Lower lobe of right lung (tissue), 2 donors: ENCODE measurements at regions not wholly inside any gene's neighbourhood (a gene's known extent, or its start where the extent isn't known, plus 50 kb on each side); places are given as distances from the start of the nearest gene placed in this dataset.
"Not testable (repeated sequence)": the region's sequence is repeated elsewhere in the genome, so short reads cannot be mapped to it uniquely, and the experiment has no call there.

ENCODE experiments used
- ATAC-seq, 2 donors: fragments of 200-7000 bp; cut with Tn5 transposase; one replicate each; pipeline ENCODE4 v1.9.1; 2020 to 2022; ENCODE audit warnings: mild to moderate bottlenecking in 2 of 2, moderate library complexity in 2 of 2
- DNase-seq: peaks from one replicate; pipeline ENCODE4 v3.0.0-alpha.2; 2020
- H3K27ac ChIP-seq: fragments of 200-600 bp; one replicate; pipeline ENCODE4 v1.8.0; 2022
- H3K27me3 ChIP-seq: fragments of 200-600 bp; one replicate; pipeline ENCODE4 v1.8.0; 2022; ENCODE audit warnings: low read depth
- H3K36me3 ChIP-seq: fragments of 200-600 bp; one replicate; pipeline ENCODE4 v1.8.0; 2022; ENCODE audit warnings: mild to moderate bottlenecking
- H3K4me1 ChIP-seq: fragments of 200-600 bp; one replicate; pipeline ENCODE4 v1.8.0; 2022
- H3K4me3 ChIP-seq: fragments of 200-600 bp; one replicate; pipeline ENCODE4 v1.8.0; 2022; ENCODE audit warnings: mild to moderate bottlenecking
- H3K9me3 ChIP-seq: fragments of 200-600 bp; one replicate; pipeline ENCODE4 v1.8.0; 2022
- intact Hi-C: fragments of 100-400 bp; cut with DNase I; formaldehyde crosslinking; loops from one replicate; pipeline ENCODE4 v1.11.0; 2022
- TF ChIP-seq, protein P1 (sequence below): fragments of 200-600 bp; IDR thresholded peaks from one replicate; pipeline ENCODE4 v1.8.0; 2022; ENCODE audit warnings: antibody characterized with exemption, mild to moderate bottlenecking
- donor health status: DM: no; HTN: yes; CAD: no; lungs with severe emphysema.

DNA sequence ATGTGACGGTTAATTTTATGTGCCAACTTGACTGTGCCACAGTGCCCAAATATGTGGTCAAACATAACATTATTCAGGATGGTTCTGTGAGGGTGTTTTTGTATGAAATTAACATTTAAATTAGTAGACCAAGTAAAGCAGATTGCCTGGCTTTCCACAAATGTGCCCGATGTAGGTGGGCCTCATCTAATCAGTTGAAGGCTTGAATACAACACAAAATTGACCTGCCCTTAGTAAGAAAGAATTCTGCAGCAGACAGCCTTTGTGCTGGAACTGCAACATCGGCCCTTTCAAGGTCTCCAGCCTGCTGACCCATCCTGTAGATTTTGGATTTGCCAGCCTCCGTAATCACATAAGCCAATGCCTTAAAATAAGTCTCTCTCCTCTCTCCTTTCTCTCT, 215.9 kb downstream of the MEX3B start:
- H3K4me3 ChIP-seq = no peak overlapping the region
- intact Hi-C loops = no loop called here
- no peaks in the 10 kb centered on the region for H3K36me3 ChIP-seq
- H3K4me1 ChIP-seq = no peaks in the 10 kb centered on the region
- no peaks in the 10 kb centered on the region for H3K27me3 ChIP-seq
- H3K27ac ChIP-seq = no peak overlapping the region
- TF ChIP-seq, protein P1, sequence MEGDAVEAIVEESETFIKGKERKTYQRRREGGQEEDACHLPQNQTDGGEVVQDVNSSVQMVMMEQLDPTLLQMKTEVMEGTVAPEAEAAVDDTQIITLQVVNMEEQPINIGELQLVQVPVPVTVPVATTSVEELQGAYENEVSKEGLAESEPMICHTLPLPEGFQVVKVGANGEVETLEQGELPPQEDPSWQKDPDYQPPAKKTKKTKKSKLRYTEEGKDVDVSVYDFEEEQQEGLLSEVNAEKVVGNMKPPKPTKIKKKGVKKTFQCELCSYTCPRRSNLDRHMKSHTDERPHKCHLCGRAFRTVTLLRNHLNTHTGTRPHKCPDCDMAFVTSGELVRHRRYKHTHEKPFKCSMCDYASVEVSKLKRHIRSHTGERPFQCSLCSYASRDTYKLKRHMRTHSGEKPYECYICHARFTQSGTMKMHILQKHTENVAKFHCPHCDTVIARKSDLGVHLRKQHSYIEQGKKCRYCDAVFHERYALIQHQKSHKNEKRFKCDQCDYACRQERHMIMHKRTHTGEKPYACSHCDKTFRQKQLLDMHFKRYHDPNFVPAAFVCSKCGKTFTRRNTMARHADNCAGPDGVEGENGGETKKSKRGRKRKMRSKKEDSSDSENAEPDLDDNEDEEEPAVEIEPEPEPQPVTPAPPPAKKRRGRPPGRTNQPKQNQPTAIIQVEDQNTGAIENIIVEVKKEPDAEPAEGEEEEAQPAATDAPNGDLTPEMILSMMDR = no peak
- DNase-seq = no peak
- H3K9me3 ChIP-seq = no peaks in the 10 kb centered on the region
- ATAC-seq = no peak

DNA sequence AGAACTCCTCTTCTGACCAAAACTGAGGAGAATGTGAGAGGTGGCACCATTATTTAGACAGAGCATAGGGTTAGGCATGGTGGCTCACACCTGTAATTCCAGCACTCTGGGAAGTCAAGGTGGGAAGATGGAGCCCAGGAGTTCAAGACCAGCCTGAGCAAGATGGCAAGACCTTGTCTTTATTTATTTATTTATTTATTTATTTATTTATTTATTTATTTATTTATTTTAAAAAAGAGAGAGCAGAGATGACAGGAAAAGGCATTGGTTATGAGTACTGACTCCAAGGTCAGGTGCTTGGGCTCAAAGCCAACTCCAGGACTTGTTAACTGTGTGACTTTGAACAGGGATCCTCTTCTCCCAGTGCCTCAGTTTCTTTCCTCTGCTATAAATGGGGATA, 217.7 kb downstream of the MEX3B start:
- Histone ChIP-seq H3K27ac (no peak overlapping the region), H3K4me1 (no peaks in the 10 kb centered on the region), H3K4me3 (no peak overlapping the region), H3K9me3 (no peaks in the 10 kb centered on the region), H3K27me3 (no peaks in the 10 kb centered on the region), H3K36me3 (no peaks in the 10 kb centered on the region)
- DNase-seq (no peak), ATAC-seq (no peak)
- intact Hi-C loops = no loop called here
- TF ChIP-seq, protein P1 = no peak

DNA sequence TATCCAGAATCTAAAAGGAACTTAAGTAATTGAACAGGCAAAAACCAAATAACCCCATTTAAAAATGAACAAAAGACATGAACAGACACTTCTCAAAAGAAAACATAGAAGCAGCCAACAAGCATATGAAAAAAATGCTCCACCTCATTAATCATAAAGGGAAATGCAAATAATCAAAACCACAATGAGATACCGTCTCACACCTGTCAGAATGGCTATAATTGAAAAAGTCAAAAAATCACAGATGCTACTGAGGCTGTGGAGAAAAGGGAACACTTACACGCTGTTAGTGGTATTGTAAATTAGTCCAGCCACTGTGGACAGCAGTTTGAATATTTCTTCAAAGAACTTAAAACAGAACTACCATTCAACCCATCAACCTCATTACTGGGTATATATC, 220.7 kb downstream of the MEX3B start:
- intact Hi-C loops = no loop called here
- H3K4me1 ChIP-seq = no peaks in the 10 kb centered on the region
- no peaks in the 10 kb centered on the region for H3K36me3 ChIP-seq
- no peak overlapping the region for H3K4me3 ChIP-seq
- ATAC-seq = no peak
- DNase-seq = no peak
- no peaks in the 10 kb centered on the region for H3K27me3 ChIP-seq
- H3K27ac ChIP-seq = no peak overlapping the region
- H3K9me3 ChIP-seq = no peaks in the 10 kb centered on the region
- TF ChIP-seq, protein P1 = no peak

DNA sequence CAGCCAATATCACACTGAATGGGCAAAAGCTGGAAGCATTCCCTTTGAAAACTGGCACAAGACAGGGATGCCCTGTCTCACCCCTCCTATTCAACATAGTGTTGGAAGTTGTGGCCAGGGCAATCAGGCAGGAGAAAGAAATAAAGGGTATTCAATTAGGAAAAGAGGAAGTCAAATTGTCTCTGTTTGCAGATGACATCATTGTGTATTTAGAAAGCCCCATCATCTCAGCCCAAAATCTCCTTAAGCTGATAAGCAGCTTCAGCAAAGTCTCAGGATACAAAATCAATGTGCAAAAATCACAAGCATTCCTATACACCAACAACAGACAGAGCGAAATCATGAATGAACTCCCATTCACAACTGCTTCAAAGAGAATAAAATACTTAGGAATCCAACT, 223.2 kb downstream of the MEX3B start:
- H3K4me3 ChIP-seq, ATAC-seq, intact Hi-C loops, H3K27ac ChIP-seq, H3K4me1 ChIP-seq, DNase-seq, H3K27me3 ChIP-seq, H3K9me3 ChIP-seq, H3K36me3 ChIP-seq: not testable (repeated sequence)

DNA sequence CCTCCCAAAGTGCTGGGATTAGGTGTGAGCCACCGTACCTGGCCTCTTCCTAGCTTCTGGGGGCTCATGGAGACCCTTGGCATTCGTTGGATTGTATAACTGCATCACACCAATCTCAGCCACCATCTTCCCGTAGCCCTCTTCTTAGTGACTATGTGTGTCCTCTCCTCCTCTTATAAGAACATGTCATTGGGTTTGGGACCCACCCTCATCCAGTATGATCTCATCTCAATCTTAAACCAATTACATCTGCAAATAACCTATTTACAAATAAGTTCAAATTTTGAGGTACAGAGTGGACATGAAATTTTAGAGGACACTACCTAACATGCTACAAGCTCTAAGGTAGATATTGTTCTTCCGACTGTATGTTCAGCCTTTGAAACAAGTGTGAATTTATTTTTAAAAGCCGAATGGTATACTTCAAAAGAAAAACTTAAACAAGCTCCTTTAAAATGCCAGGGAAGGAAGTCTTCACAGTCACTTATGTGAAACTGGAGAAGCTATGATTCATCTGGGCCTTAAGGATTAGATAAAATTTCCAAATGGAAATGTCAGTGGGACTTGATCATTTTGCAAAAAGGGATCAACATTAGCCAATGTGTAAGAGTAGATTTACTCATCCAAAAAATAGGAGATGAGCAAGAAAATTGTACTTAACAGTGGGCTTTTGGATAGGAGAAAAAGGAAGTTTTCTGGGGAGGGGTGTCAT, 225.7 kb downstream of the MEX3B start:
- no peak for DNase-seq
- ATAC-seq = no peak
- intact Hi-C loops = no loop called here

DNA sequence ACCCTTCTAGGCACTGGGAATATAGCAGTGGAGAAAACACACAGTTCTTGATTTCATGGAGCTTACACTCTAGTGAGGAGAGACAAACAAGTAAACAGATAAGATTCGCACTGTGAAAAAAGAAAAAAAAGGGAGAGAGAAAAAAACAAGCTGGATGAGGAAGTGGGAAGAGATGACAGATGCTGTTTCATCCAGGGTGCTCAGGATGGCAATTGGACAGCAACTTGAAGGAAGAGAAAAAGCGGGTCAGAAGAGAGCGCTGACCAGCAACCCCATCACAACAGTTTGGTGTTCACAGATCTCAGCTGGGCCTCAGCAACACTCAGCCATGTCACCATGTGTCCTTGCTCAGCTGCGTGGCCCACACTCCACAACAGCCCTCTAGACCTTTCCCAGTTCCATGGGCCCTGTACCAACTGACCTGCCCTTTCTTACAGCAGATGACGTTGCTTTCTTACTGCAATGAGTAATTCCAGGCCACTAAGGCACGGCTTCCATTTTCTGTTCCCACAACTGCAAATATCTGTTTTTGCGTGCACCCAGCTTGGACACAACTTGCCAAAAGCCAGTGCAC, 230.8 kb downstream of the MEX3B start:
- Histone ChIP-seq H3K4me3 (no peak overlapping the region), H3K4me1 (no peaks in the 10 kb centered on the region), H3K9me3 (no peaks in the 10 kb centered on the region), H3K36me3 (no peaks in the 10 kb centered on the region), H3K27me3 (peaks cover 3% of the 10 kb centered on the region), H3K27ac (no peak overlapping the region)
- intact Hi-C loops = no loop called here
- DNase-seq = no peak
- TF ChIP-seq, protein P1 = no peak
- ATAC-seq = no peak

More for the DNA sequence above, 225.7 kb downstream of the MEX3B start:
- H3K36me3 ChIP-seq = no peaks in the 10 kb centered on the region
- no peaks in the 10 kb centered on the region for H3K4me1 ChIP-seq
- H3K4me3 ChIP-seq = no peak overlapping the region
- H3K9me3 ChIP-seq = no peaks in the 10 kb centered on the region
- TF ChIP-seq, protein P1 = no peak
- H3K27me3 ChIP-seq = peaks cover 3% of the 10 kb centered on the region
- H3K27ac ChIP-seq = no peak overlapping the region
